Activated CD4-positive, alpha-beta T cell treated with anti-CD3 and anti-CD28 coated beads, Interleukin-10, Interleukin-2, amounts not matched to agents 100 ng/mL and 50 ng/mL, durations not matched to agents 16 hours and 8 hours (primary cell): ENCODE measurements at regions not wholly inside any gene's neighbourhood (a gene's known extent, or its start where the extent isn't known, plus 50 kb on each side); places are given as distances from the start of the nearest gene placed in this dataset.

Experiments used
- DNase-seq: peaks from one replicate; pipeline ENCODE4 v3.0.0-alpha.2; 2020

DNA sequence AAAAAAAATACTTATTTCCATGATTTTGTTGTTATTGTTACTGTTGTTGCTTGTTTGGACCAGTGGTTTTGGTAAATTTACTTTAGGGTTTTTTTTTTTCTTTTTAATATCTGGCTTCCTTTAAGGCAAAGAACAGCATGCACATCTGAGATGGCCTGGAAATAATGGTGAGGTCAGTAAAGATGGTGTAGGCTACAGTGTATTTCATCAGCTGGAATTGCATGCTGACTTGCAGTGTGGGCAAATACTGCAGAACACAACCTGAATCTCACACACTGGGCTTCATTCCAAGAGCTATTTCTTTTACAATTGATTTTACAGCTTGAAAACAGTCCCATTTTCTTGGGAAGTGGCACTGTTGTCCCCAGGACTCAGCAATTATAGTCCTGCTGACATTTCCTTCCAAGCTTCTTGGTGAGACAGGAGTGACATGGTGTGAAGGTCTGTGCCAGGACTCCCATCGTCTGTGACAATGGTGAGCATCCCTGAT is 376.1 kb upstream of the SOX11 start:
- DNase-seq: no peak

DNA sequence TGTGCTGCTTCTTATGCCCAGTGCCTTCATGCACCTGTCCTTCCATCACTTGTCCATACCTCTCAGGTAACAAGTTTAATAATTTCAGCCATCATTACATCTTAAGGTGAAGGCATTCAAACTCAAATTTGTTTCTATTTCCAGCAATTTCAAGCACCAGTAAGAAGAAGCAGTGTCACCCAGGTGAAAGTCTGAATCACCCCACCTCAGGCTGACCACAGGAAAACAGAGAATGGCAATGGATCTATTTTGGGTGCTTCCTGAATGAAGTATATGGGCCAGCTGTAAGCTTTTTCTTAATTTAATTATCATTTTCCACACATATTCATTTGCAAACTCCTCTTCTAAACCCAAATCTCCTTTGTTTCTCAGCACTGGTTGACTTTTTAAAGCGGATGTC is 372.7 kb upstream of the SOX11 start:
- no peak for DNase-seq

- no peak for DNase-seq
Measured at GRCh38 chr2:5322396-5322795, 369.8 kb upstream of the SOX11 start.

DNA sequence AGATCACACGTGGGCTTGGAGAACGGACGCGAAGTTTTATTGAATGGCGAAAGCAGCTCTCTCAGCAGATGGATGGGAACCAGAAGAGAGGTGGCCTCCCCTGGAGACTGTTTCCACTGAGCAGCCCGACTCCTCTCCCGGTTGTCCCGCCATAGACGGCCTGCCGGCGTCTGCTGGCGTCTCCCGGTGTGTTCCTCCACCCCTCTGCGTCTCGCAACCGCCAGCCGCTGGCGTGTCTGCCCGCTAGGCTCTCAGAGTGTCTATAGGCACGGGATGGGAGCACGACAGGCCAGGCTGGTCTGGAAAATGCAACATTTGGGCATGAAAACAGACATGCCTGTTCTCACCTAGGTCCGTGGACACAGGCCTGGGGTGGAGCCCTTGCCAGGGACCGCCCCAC is 366.7 kb upstream of the SOX11 start:
- no peak for DNase-seq

DNA sequence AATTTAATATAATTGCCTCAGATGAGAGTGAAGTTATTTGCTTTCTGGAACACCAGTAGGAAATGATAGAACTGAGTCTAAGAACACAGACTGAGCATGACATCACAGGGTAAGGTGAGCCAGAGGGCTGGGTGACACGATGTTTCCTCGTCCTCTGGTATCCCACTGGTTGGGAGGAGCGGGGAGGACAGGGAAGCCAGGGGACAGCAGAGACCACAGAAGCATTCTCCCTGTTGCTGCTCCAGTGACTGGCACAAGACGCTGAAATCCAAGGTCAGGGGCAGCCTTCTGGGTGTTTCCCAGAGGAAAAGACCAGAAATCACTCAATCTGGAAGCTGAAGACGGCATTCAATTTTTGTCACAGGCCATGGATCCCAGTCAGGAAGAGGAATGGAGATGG is 363.4 kb upstream of the SOX11 start:
- no peak for DNase-seq

- no peak for DNase-seq
Measured at GRCh38 chr2:5329763-5330162, 362.4 kb upstream of the SOX11 start.

DNA sequence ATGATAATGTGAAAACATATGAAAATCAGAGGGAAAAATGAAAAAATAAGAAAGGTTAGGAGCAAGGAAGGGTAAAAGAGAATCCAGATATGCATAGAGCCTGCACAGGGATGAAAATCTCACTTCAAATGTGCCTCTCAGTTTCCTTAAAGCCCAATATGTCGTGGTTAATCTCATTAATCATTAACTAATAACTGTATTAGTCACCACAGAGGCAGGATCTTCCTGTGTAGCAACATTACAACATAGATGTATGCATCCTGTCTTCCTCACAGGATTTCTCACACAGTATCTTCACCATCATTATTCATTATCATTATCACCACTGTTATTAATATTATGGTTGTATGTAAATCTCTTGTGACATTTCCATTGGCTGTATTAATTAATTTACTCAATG is 361.2 kb upstream of the SOX11 start:
- DNase-seq: no peak

- no peak for DNase-seq
Measured at GRCh38 chr2:5332925-5333324, 359.3 kb upstream of the SOX11 start.

GRCh38 chr2:5339473-5339872 is 352.7 kb upstream of the SOX11 start:
- no peak for DNase-seq

DNA sequence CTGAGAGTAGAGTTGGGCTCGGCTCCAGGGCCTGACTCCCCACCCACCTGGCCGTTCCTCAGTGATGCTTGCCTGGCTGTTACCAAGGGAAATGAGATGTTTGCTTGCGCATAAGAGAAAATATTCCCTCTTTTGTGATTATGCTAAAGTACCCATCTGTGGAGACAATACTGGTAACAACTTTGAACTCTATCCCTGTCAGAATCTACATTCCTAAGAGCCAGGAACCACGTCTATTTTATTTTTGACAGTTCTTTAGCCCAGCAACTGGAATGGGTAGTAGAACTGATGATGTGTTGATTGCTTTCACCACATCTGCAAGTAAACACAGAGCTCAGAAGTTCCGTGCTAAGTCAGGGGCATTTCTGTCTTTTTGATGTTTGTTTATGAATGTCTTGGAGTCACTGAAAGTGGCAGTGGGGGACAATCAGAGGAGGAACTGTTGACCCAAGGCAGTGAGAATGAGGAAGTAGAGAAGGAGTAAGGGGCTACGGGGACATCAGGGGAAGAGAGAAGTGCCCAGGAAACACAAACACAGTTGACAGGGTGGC is 348.3 kb upstream of the SOX11 start:
- no peak for DNase-seq

DNA sequence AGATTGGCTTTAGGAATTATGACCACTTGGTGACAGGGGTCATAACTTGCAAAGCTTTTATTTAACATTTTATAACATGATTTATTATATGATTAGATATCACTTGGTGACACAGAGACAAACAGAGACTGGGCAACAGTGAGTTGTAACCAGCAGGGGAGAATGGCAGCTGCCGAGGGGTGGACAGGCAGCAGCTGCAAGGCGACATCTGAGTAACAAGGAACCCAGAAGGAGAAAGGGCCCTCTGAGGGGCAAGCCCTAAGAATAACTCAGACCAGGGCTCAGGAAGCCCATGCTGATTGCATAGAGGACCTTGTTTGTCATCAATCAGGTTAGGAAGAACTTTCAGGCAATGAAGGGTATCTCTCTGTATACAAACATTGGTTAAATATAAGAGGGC is 339.9 kb upstream of the SOX11 start:
- DNase-seq: no peak

GRCh38 chr2:5353565-5353964 is 338.6 kb upstream of the SOX11 start:
- DNase-seq: no peak

DNA sequence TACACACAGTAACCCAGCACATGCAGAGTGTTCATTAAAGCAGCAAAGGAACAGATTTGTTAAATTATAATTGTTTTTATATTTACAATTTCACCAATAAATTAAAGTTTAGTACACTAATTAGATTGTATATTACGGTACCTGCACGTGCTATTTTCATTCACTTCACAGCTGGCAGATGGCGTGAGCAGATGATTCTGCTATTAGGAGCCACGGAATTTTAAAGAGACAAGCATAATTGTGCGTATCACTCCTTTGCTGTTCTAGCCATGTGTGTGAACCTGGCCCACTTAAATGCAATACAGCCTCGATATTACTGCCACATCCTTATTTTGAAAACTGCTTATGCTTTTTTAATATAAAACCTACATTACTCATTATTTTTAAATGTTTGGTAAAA is 332.8 kb upstream of the SOX11 start:
- DNase-seq: no peak

DNA sequence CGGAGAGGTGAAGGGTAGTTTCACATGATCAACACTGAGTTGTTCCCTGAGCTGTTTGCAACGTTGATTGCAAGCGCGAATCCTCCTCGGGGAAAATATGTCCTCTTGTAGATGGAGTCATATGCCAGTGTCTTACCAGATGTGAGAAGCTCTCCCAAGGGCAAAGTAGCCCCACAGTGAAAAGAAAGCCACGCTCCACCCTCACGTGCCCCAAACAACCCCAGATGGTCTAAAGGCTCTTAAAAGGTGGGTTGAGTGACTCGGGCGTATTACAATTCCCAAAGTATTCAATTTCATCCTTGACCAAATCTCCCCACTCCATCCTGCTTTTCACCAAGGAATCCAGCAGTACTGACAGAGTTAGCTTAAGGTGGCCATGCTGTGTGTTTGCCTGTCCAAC is 332.1 kb upstream of the SOX11 start:
- DNase-seq: no peak

DNA sequence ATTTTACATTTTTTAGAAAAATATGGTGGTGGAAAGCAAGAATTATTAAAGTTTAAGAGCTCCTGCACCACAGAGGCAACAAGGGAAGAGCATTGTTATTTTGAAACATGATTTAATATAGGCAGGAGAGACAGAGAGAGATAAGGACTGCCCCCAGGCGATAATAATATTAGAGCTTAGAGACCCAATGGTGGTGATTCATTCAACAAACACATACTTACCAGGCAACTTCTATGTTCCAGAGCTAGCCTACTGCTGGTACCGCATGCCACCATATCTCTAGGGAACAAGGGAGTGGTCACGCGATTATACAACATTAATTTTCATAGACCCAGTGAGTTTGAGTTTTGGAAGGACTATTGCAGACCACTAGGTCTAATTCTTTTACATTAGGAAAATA is 327.8 kb upstream of the SOX11 start:
- no peak for DNase-seq

DNA sequence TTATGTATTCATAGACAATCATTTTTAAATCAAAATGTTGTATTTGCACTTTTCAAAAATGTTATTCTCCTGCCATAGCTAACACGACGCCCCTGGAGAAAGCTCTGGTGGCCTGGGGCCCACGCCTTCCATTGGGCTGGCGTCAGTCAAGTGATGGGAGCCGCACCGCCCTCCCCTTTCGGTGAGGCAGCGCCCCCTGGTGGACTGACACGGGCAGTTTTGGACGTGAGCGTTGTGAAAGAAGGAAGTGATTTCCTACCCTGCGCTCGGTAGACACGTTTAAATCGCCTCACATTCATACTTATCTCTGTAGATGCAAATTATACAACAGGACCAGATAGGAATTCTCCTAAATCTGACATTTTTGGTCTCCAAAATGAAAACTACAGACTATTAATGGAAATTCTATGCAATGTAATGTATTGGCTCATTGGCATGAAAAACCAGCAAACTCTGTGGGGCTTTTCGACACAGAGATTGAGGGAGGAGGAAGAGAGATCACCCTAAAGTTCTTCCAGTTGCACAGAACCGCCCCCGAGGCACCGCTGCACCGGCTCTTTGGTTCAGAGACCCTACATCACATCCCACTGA is 326.2 kb upstream of the SOX11 start:
- peak; percentile 72 for DNase-seq

- DNase-seq: no peak
Measured at GRCh38 chr2:5367321-5367720, 324.9 kb upstream of the SOX11 start.

GRCh38 chr2:5368263-5368662 is 323.9 kb upstream of the SOX11 start:
- no peak for DNase-seq

DNA sequence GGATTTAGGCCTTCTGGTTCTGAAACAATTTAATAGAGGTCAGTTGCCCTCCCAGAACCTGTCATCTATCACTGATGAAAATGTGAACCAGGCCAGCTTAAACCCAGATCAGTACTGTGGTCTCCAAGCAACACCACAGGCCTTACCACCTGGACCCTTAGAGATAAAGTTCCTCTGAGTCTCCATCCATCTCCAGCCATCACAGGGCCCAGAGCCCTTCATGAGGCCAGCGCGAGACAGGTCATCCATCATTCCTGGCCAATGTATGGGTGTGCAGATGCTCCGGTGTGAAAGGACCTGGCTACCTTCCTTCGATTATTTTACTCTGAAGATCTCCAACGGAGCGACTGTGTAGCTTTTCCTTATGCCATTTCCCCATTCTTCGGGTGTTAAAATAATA is 322.7 kb upstream of the SOX11 start:
- DNase-seq: no peak

DNA sequence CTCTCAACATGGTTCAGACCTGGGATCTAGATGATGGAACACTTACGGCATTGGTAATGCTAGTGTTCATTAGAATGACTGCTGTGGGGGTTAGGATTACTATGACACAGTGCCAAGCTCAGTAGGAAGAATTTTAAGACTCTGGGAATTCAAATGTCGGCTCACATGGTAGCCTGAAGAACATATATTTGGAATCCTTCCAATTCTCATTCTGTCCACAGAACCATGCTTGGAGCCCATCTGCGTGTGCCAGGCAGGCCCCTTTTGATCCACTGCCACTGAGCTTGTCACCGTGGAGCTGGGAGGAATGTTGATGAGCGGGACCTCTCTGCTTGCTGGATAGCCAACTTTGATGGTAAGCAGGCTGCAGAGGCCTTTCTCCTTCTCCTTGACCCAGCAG is 322.0 kb upstream of the SOX11 start:
- DNase-seq: no peak

GRCh38 chr2:5372141-5372540 is 320.0 kb upstream of the SOX11 start:
- DNase-seq: no peak

DNA sequence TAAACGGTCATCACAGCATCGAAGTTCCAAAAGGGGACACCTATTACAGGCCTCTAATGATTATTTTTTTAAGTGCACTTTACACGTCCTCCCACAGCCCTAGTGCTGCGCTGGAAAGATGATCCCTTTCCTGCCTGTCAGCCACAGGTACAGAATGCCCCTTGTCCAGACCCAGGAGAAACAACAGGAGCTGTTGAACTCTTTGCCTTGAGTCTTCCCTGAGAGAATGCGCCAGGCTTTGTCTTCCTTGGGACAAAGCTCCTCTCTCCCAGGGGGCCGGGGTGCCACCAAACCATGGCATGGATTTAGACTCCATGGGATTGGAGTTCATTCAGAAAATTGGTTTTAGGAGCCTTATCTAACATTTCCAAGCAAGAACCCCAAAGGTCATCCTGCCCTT is 319.0 kb upstream of the SOX11 start:
- DNase-seq: no peak

GRCh38 chr2:5374762-5375161 is 317.4 kb upstream of the SOX11 start:
- no peak for DNase-seq

- DNase-seq: no peak
Measured at GRCh38 chr2:5377323-5377722, 314.9 kb upstream of the SOX11 start.

- DNase-seq: no peak
Measured at GRCh38 chr2:5379811-5380210, 312.4 kb upstream of the SOX11 start.
